ENCODE measurements at regions not wholly inside any gene's neighbourhood (a gene's known extent, or its start where the extent isn't known, plus 50 kb on each side); places are given as distances from the start of the nearest gene placed in this dataset.

DNA sequence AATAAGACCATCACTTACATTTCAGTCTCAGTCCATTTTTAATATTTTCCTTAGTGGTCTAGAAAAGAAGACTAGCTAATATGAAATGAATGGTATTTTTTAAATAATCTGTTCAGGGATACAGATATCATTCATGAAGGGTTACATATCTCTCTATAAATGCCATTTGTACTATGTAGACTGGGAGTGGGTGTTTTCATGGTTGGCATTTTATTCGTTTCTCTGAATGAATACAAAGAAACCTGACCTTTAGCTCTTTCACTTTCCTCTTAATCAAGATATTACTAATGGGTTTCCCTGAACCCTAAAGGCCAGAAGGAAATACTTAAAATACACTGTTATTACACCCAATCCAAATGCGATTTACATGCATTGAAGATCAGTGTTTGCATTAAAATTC is 788.9 kb downstream of the TBC1D32 start:
- ATAC-seq (no peak), FAIRE-seq (no peak), DNase-seq (ENCODE audit: low spot score) (no peak)
- intact Hi-C loops (cut with micrococcal nuclease; ENCODE audit: unreplicated experiment), result no loop called here
- TF ChIP-seq ZNF562 (CRISPR knock-in tag; IDR thresholded peaks at IDR 0.05; ENCODE audit: borderline replicate concordance) (no peak), ZNF10 (CRISPR knock-in tag; IDR thresholded peaks at IDR 0.05; ENCODE audit: borderline replicate concordance, low read depth) (no peak), MYC (CRISPR knock-in tag; IDR thresholded peaks at IDR 0.05; ENCODE audit: borderline replicate concordance) (no peak), ZNF776 (CRISPR knock-in tag; IDR thresholded peaks at IDR 0.05) (no peak), ZSCAN5A (CRISPR knock-in tag; IDR thresholded peaks at IDR 0.05; ENCODE audit: borderline replicate concordance) (no peak), SAFB2 (CRISPR knock-in tag; IDR thresholded peaks at IDR 0.05; ENCODE audit: borderline replicate concordance, low read depth) (no peak), CSRNP1 (CRISPR knock-in tag; IDR thresholded peaks at IDR 0.05) (no peak), ZSCAN22 (CRISPR knock-in tag; IDR thresholded peaks at IDR 0.05) (no peak), TFDP2 (CRISPR knock-in tag; IDR thresholded peaks at IDR 0.05) (no peak), TCF7 (IDR thresholded peaks at IDR 0.05; ENCODE audit: low read depth) (no peak), PCBP1 (IDR thresholded peaks at IDR 0.05; ENCODE audit: borderline replicate concordance, low read depth, low read length) (no peak), ZNF713 (CRISPR knock-in tag; IDR thresholded peaks at IDR 0.05) (no peak), NR2F1 (CRISPR knock-in tag; IDR thresholded peaks at IDR 0.05) (no peak), NONO (IDR thresholded peaks at IDR 0.05) (no peak), NONO (CRISPR knock-in tag; conservative IDR thresholded peaks at IDR 0.05) (no peak)
- no peak overlapping the region for H3K9ac ChIP-seq (ENCODE audit: insufficient read depth, low read depth, low read length)
- H2AFZ ChIP-seq (ENCODE audit: low read length), result no peak overlapping the region
- in situ Hi-C loops (cut with HindIII; ENCODE audit: extremely low pct_ligation_motif_present, low pct_unique_long_range_greater_than_20kb), result no loop called here
- no peak overlapping the region for H3K4me2 ChIP-seq (ENCODE audit: low read depth, low read length)
- no peaks in the 10 kb centered on the region for H3K9me3 ChIP-seq (ENCODE audit: low read length)
- no peaks in the 10 kb centered on the region for H3K4me1 ChIP-seq (ENCODE audit: insufficient read depth, low read length)
- H3K36me3 ChIP-seq (replicated peaks in 1 of 2; ENCODE audit: control insufficient read depth in 1 of 2, insufficient read depth in 2 of 2, low read length in 2 of 2), result no peaks in the 10 kb centered on the region
- H3K27me3 ChIP-seq (ENCODE audit: control insufficient read depth in 1 of 2, insufficient read depth in 2 of 2, low read length in 2 of 2), result no peaks in the 10 kb centered on the region
- POLR2A ChIA-PET, result no interaction called here
- CTCF ChIA-PET (ENCODE audit: low intra/inter-chr PET ratio, low total read pairs), result no interaction called here
- H4K20me1 ChIP-seq (ENCODE audit: insufficient read depth, low read length), result no peaks in the 10 kb centered on the region
- no peak overlapping the region for H3K4me3 ChIP-seq (replicated peaks in 1 of 3; ENCODE audit: insufficient read depth in 1 of 3, low read depth in 2 of 3, low read length in 3 of 3)
- H3K79me2 ChIP-seq (ENCODE audit: insufficient read depth, low read length), result no peaks in the 10 kb centered on the region
- no TSS peak for BruUV-seq (replicated peaks)
- H3K27ac ChIP-seq (ENCODE audit: extremely low read length, insufficient read depth, low read length), result no peak overlapping the region
- 35% methylated on average over 2 of the region's 2 CpGs for WGBS (ENCODE audit: low lambda C conversion rate)
